ENCODE measurements at regions not wholly inside any gene's neighbourhood (a gene's known extent, or its start where the extent isn't known, plus 50 kb on each side); places are given as distances from the start of the nearest gene placed in this dataset.

GRCh38 chr5:103901885-103902284, 339.3 kb upstream of the NUDT12 start:
- Histone ChIP-seq H3K36me3 (no peaks in the 10 kb centered on the region), H3K27me3 (no peaks in the 10 kb centered on the region), H3K4me3 (ENCODE audit: low read depth in 1 of 2, low read length in 1 of 2) (no peak overlapping the region), H3K9me3 (no peaks in the 10 kb centered on the region), H3K4me1 (ENCODE audit: control insufficient read depth in 1 of 2, insufficient read depth in 1 of 2, low read depth in 1 of 2, low read length in 1 of 2) (no peaks in the 10 kb centered on the region), H3K27ac (no peak overlapping the region)
- TF ChIP-seq CTCF (IDR thresholded peaks at IDR 0.05), result no peak

- no peaks in the 10 kb centered on the region for H3K4me1 ChIP-seq (ENCODE audit: control insufficient read depth in 1 of 2, insufficient read depth in 1 of 2, low read depth in 1 of 2, low read length in 1 of 2)
- no peaks in the 10 kb centered on the region for H3K36me3 ChIP-seq
- no peaks in the 10 kb centered on the region for H3K9me3 ChIP-seq
- no peak for TF ChIP-seq CTCF (IDR thresholded peaks at IDR 0.05)
- H3K27ac ChIP-seq, result no peak overlapping the region
- no peak overlapping the region for H3K4me3 ChIP-seq (ENCODE audit: low read depth in 1 of 2, low read length in 1 of 2)
- H3K27me3 ChIP-seq, result no peaks in the 10 kb centered on the region
Observed at GRCh38 chr5:103896593-103896992, 334.0 kb upstream of the NUDT12 start.

GRCh38 chr5:103895738-103896137, 333.1 kb upstream of the NUDT12 start:
- no peaks in the 10 kb centered on the region for H3K36me3 ChIP-seq
- H3K4me1 ChIP-seq (ENCODE audit: control insufficient read depth in 1 of 2, insufficient read depth in 1 of 2, low read depth in 1 of 2, low read length in 1 of 2), result no peaks in the 10 kb centered on the region
- no peak overlapping the region for H3K4me3 ChIP-seq (ENCODE audit: low read depth in 1 of 2, low read length in 1 of 2)
- H3K27me3 ChIP-seq, result no peaks in the 10 kb centered on the region
- TF ChIP-seq CTCF (IDR thresholded peaks at IDR 0.05), result no peak
- H3K27ac ChIP-seq, result no peak overlapping the region
- no peaks in the 10 kb centered on the region for H3K9me3 ChIP-seq

GRCh38 chr5:103894882-103895281, 332.3 kb upstream of the NUDT12 start:
- no peak overlapping the region for H3K27ac ChIP-seq
- no peaks in the 10 kb centered on the region for H3K27me3 ChIP-seq
- no peaks in the 10 kb centered on the region for H3K4me1 ChIP-seq (ENCODE audit: control insufficient read depth in 1 of 2, insufficient read depth in 1 of 2, low read depth in 1 of 2, low read length in 1 of 2)
- TF ChIP-seq CTCF (IDR thresholded peaks at IDR 0.05), result no peak
- no peak overlapping the region for H3K4me3 ChIP-seq (ENCODE audit: low read depth in 1 of 2, low read length in 1 of 2)
- H3K9me3 ChIP-seq, result no peaks in the 10 kb centered on the region
- no peaks in the 10 kb centered on the region for H3K36me3 ChIP-seq

- no peaks in the 10 kb centered on the region for H3K4me1 ChIP-seq (ENCODE audit: control insufficient read depth in 1 of 2, insufficient read depth in 1 of 2, low read depth in 1 of 2, low read length in 1 of 2)
- no peaks in the 10 kb centered on the region for H3K36me3 ChIP-seq
- no peak overlapping the region for H3K4me3 ChIP-seq (ENCODE audit: low read depth in 1 of 2, low read length in 1 of 2)
- H3K27ac ChIP-seq, result no peak overlapping the region
- no peaks in the 10 kb centered on the region for H3K27me3 ChIP-seq
- TF ChIP-seq CTCF (IDR thresholded peaks at IDR 0.05), result no peak
- H3K9me3 ChIP-seq, result no peaks in the 10 kb centered on the region
Observed at GRCh38 chr5:103891151-103891550, 328.6 kb upstream of the NUDT12 start.

GRCh38 chr5:103890313-103890712, 327.7 kb upstream of the NUDT12 start:
- Histone ChIP-seq H3K4me1 (ENCODE audit: control insufficient read depth in 1 of 2, insufficient read depth in 1 of 2, low read depth in 1 of 2, low read length in 1 of 2) (no peaks in the 10 kb centered on the region), H3K4me3 (ENCODE audit: low read depth in 1 of 2, low read length in 1 of 2) (no peak overlapping the region)

More at GRCh38 chr5:103890313-103890712, 327.7 kb upstream of the NUDT12 start:
- no peak overlapping the region for H3K27ac ChIP-seq
- H3K27me3 ChIP-seq, result no peaks in the 10 kb centered on the region
- H3K9me3 ChIP-seq, result no peaks in the 10 kb centered on the region
- no peak for TF ChIP-seq CTCF (IDR thresholded peaks at IDR 0.05)
- H3K36me3 ChIP-seq, result no peaks in the 10 kb centered on the region

All from neutrophil (primary cell).